ENCODE measurements at regions not wholly inside any gene's neighbourhood (a gene's known extent, or its start where the extent isn't known, plus 50 kb on each side); places are given as distances from the start of the nearest gene placed in this dataset.

GRCh38 chr6:117075218-117075617 is 190.1 kb upstream of the VGLL2 start:
- TF ChIP-seq POLR2A (IDR thresholded peaks at IDR 0.05; ENCODE audit: low read depth, low read length): no peak
- no peak for TF ChIP-seq POLR2AphosphoS5 (IDR thresholded peaks at IDR 0.05; ENCODE audit: low read depth, low read length)
- TF ChIP-seq POU2F2 (IDR thresholded peaks at IDR 0.05; ENCODE audit: low read depth, low read length): no peak

Data from GM12891 (cell line).